PFSK-1 (cell line): ENCODE measurements at regions not wholly inside any gene's neighbourhood (a gene's known extent, or its start where the extent isn't known, plus 50 kb on each side); places are given as distances from the start of the nearest gene placed in this dataset.

Experiments used
- FOXP2 ChIP-seq: optimal IDR thresholded peaks from 2 replicates; pipeline ENCODE3; 2011; ENCODE audit warnings: borderline replicate concordance, control low read depth, inconsistent platforms; ENCODE audit not compliant: insufficient read depth; ENCODE audit errors: extremely low read length, extremely low read depth
- POLR2AphosphoS5 ChIP-seq: IDR thresholded peaks from 2 replicates; pipeline ENCODE4 v1.6.1; 2012; ENCODE audit warnings: low read depth, mild to moderate bottlenecking, control low read depth, low read length, moderate library complexity
- SIN3A ChIP-seq: IDR thresholded peaks from 2 replicates; pipeline ENCODE4 v1.6.1; 2012; ENCODE audit warnings: mild to moderate bottlenecking, low read length, moderate library complexity, borderline replicate concordance; ENCODE audit not compliant: insufficient read depth
- TAF1 ChIP-seq: IDR thresholded peaks from 2 replicates; pipeline ENCODE4 v1.6.1; 2012; ENCODE audit warnings: low read length, control low read depth, borderline replicate concordance; ENCODE audit not compliant: insufficient read depth
- TF ChIP-seq, protein P1 (sequence below), 2 experiments: IDR thresholded peaks; 2 replicates each; pipeline versions ENCODE4 v1.6.1 to v1.8.0; 2011 to 2012; ENCODE audit warnings: low read depth in 2 of 2, low read length in 2 of 2, control low read depth in 1 of 2, inconsistent platforms in 1 of 2, mild to moderate bottlenecking in 1 of 2, moderate library complexity in 1 of 2; ENCODE audit not compliant: insufficient read depth in 1 of 2

GRCh38 chr9:38332625-38333024 lies 59.9 kb upstream of the ALDH1B1 start:
- TF ChIP-seq TAF1, result no peak
- no peak for TF ChIP-seq FOXP2
- TF ChIP-seq, protein P1, sequence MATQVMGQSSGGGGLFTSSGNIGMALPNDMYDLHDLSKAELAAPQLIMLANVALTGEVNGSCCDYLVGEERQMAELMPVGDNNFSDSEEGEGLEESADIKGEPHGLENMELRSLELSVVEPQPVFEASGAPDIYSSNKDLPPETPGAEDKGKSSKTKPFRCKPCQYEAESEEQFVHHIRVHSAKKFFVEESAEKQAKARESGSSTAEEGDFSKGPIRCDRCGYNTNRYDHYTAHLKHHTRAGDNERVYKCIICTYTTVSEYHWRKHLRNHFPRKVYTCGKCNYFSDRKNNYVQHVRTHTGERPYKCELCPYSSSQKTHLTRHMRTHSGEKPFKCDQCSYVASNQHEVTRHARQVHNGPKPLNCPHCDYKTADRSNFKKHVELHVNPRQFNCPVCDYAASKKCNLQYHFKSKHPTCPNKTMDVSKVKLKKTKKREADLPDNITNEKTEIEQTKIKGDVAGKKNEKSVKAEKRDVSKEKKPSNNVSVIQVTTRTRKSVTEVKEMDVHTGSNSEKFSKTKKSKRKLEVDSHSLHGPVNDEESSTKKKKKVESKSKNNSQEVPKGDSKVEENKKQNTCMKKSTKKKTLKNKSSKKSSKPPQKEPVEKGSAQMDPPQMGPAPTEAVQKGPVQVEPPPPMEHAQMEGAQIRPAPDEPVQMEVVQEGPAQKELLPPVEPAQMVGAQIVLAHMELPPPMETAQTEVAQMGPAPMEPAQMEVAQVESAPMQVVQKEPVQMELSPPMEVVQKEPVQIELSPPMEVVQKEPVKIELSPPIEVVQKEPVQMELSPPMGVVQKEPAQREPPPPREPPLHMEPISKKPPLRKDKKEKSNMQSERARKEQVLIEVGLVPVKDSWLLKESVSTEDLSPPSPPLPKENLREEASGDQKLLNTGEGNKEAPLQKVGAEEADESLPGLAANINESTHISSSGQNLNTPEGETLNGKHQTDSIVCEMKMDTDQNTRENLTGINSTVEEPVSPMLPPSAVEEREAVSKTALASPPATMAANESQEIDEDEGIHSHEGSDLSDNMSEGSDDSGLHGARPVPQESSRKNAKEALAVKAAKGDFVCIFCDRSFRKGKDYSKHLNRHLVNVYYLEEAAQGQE (IDR thresholded peaks at IDR 0.05; ENCODE audit: insufficient read depth in 1 of 2, low read depth in 2 of 2, low read length in 2 of 2), result no peak
- no peak for TF ChIP-seq SIN3A
- no peak for TF ChIP-seq POLR2AphosphoS5

GRCh38 chr9:38331141-38331540 lies 61.4 kb upstream of the ALDH1B1 start:
- TF ChIP-seq POLR2AphosphoS5 (no peak), FOXP2 (no peak), TAF1 (no peak), SIN3A (no peak)
- TF ChIP-seq, protein P1 (IDR thresholded peaks at IDR 0.05; ENCODE audit: insufficient read depth in 1 of 2, low read depth in 2 of 2, low read length in 2 of 2), result no peak

GRCh38 chr9:38329968-38330367 lies 62.5 kb upstream of the ALDH1B1 start:
- TF ChIP-seq SIN3A, result no peak

DNA sequence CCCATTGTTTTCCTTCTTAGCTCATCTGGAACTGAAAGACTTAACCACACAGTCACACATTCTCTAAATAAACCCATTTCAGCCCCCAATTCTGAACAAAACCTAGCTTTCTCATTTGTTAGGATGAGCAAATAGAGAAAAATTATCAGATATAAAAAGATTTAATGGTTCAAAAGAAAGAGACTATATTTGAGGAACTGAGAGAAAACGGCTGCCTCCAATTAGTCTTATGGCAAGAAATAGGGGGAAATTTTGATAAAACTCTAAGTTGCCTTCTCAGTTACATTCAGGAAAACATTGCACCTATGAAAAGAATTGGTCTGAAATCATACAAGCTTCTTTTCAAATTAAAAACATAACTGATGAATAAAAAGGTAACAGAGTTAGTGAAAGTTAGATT lies 63.7 kb upstream of the ALDH1B1 start:
- TF ChIP-seq, protein P1 (IDR thresholded peaks at IDR 0.05; ENCODE audit: insufficient read depth in 1 of 2, low read depth in 2 of 2, low read length in 2 of 2), result no peak
- TF ChIP-seq SIN3A (no peak), TAF1 (no peak), POLR2AphosphoS5 (no peak), FOXP2 (no peak)

DNA sequence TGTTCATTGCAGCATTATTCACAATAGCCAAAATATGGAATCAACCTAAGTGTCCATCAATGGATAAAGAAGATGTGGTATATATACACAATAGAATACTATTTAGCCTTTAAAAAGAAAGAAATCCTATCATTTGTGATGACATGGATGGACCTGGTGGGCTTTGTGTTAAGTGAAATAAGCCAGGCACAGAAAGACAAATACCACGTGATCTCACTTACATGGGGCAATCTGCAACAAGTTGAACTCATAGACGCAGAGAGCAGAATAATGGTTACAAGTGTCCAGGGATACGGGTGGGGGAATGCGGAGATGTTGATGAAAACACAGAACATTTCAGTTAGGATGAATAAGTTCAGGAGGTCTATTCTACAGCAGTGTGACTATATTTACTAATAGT lies 66.4 kb upstream of the ALDH1B1 start:
- TF ChIP-seq FOXP2 (no peak), POLR2AphosphoS5 (no peak), SIN3A (no peak), TAF1 (no peak)
- TF ChIP-seq, protein P1 (IDR thresholded peaks at IDR 0.05; ENCODE audit: insufficient read depth in 1 of 2, low read depth in 2 of 2, low read length in 2 of 2), result no peak
